ENCODE measurements at regions not wholly inside any gene's neighbourhood (a gene's known extent, or its start where the extent isn't known, plus 50 kb on each side); places are given as distances from the start of the nearest gene placed in this dataset.

GRCh38 chr17:72022328-72023275, 98.2 kb upstream of the SOX9 start (continued):
- TF ChIP-seq CREB1 (CRISPR knock-in tag; IDR thresholded peaks at IDR 0.05; ENCODE audit: low read depth) (no peak), EZH2 (IDR thresholded peaks at IDR 0.05; ENCODE audit: low read depth, unreplicated experiment) (no peak), NANOG (IDR thresholded peaks at IDR 0.05; ENCODE audit: borderline replicate concordance) (no peak), CTCF (conservative IDR thresholded peaks at IDR 0.05; ENCODE audit: low read depth in 2 of 2) (no peak)

GRCh38 chr17:72024457-72024856, 96.4 kb upstream of the SOX9 start:
- Histone ChIP-seq H3F3A (replicated peaks; ENCODE audit: low read depth) (peaks cover 3% of the 10 kb centered on the region; the same call in 1 of the 2 replicates), H2AFZ (no peak overlapping the region), H3K4me1 (ENCODE audit: insufficient read depth) (peaks cover 18% of the 10 kb centered on the region), H3K27me3 (ENCODE audit: insufficient read depth) (no peaks in the 10 kb centered on the region), H4K20me1 (replicated peaks; ENCODE audit: insufficient read depth) (no peaks in the 10 kb centered on the region), H3K36me3 (ENCODE audit: insufficient read depth) (no peaks in the 10 kb centered on the region), H3K27ac (ENCODE audit: low read depth) (no peak overlapping the region), H3K9me2 (ENCODE audit: insufficient read depth) (no peaks in the 10 kb centered on the region), H3K4me2 (no peak overlapping the region), H3K4me3 (no peak overlapping the region), H3K79me2 (replicated peaks; ENCODE audit: insufficient read depth) (no peaks in the 10 kb centered on the region)
- H3K27ac Mint-ChIP-seq: no peak overlapping the region
- no peak overlapping the region for H3K4me3 Mint-ChIP-seq
- no peaks in the 10 kb centered on the region for H3K9me3 Mint-ChIP-seq
- peaks cover 28% of the 10 kb centered on the region for H3K4me1 Mint-ChIP-seq
- DNase-seq (ENCODE audit: low spot score) (no peak), ATAC-seq (no peak)
- H3K27me3 Mint-ChIP-seq (ENCODE audit: insufficient read depth, low read depth, poor library complexity): peaks cover 5% of the 10 kb centered on the region
- TF ChIP-seq ZNF462 (CRISPR knock-in tag; IDR thresholded peaks at IDR 0.05) (no peak), EZH2 (IDR thresholded peaks at IDR 0.05; ENCODE audit: low read depth, unreplicated experiment) (no peak), CTCF (conservative IDR thresholded peaks at IDR 0.05; ENCODE audit: low read depth in 2 of 2) (no peak), ZNF331 (CRISPR knock-in tag; IDR thresholded peaks at IDR 0.05; ENCODE audit: low read depth) (no peak), CREB1 (CRISPR knock-in tag; IDR thresholded peaks at IDR 0.05; ENCODE audit: low read depth) (no peak), NANOG (IDR thresholded peaks at IDR 0.05; ENCODE audit: borderline replicate concordance) (no peak), REST (IDR thresholded peaks at IDR 0.05; ENCODE audit: unreplicated experiment) (no peak), STAT1 (IDR thresholded peaks at IDR 0.05; ENCODE audit: unreplicated experiment) (no peak), ZNF114 (CRISPR knock-in tag; IDR thresholded peaks at IDR 0.05) (no peak)
- H3K36me3 Mint-ChIP-seq (ENCODE audit: low read depth): no peaks in the 10 kb centered on the region

Measured in GM23338 (cell line).